ENCODE measurements at regions not wholly inside any gene's neighbourhood (a gene's known extent, or its start where the extent isn't known, plus 50 kb on each side); places are given as distances from the start of the nearest gene placed in this dataset.

DNA sequence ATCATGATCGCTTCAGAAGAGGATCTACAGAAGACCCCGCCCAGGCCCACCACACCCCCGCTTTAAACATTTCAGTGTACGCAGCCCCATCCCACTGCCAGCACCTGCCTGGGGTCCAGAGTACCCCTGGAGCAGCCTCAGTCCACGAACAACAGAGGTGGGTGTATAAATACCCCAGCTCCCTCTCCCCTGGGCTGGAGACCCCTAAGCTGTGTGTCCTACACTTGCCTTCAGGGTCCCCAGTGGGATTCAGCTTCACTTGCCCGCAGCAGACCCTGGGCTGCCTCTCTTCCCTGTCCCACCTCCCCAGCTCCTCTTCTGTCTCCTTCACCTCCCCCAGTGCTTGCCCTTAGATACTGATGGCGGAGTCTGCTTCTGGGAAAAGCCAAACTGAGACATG lies 105.7 kb downstream of the RBFOX3 start:
- Histone ChIP-seq H3K27ac (no peak overlapping the region), H3K36me3 (no peaks in the 10 kb centered on the region), H3K4me3 (no peak overlapping the region), H3K4me1 (replicated peaks) (no peaks in the 10 kb centered on the region), H3K27me3 (replicated peaks; ENCODE audit: insufficient read depth) (no peaks in the 10 kb centered on the region), H3K9me3 (no peaks in the 10 kb centered on the region)
- intact Hi-C loops (cut with DNase I): no loop called here
- TF ChIP-seq, protein P1, sequence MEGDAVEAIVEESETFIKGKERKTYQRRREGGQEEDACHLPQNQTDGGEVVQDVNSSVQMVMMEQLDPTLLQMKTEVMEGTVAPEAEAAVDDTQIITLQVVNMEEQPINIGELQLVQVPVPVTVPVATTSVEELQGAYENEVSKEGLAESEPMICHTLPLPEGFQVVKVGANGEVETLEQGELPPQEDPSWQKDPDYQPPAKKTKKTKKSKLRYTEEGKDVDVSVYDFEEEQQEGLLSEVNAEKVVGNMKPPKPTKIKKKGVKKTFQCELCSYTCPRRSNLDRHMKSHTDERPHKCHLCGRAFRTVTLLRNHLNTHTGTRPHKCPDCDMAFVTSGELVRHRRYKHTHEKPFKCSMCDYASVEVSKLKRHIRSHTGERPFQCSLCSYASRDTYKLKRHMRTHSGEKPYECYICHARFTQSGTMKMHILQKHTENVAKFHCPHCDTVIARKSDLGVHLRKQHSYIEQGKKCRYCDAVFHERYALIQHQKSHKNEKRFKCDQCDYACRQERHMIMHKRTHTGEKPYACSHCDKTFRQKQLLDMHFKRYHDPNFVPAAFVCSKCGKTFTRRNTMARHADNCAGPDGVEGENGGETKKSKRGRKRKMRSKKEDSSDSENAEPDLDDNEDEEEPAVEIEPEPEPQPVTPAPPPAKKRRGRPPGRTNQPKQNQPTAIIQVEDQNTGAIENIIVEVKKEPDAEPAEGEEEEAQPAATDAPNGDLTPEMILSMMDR (IDR thresholded peaks at IDR 0.05): no peak
- no peak for TF ChIP-seq POLR2A (IDR thresholded peaks at IDR 0.05)
- TF ChIP-seq POLR2AphosphoS5 (IDR thresholded peaks at IDR 0.05): no peak
- no peak for DNase-seq (ENCODE audit: low spot score)
- 98% methylated on average over 7 of the region's 7 CpGs for WGBS

DNA sequence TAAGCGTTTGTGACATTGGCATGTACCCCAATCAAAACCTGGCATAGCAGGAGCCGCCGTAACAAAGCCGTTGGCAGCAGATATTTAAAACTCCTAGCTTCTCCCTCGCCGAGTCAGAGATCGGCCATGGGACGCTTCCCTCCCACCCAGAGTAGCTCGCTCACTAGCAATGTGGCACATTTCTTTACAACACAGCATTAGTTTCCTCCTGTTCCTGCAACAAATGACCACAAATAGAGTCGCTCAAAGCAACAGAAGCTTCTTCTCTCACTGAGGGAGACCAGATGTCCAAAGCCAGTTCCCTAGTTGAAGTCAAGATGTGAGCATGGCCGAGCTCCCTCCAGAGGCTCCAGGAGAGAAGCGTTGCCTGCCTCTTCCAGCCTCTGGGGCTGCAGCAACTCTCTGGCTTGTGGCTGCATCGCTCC lies 106.7 kb downstream of the RBFOX3 start:
- H3K27me3 ChIP-seq (replicated peaks; ENCODE audit: insufficient read depth): no peaks in the 10 kb centered on the region
- intact Hi-C loops (cut with DNase I): no loop called here
- WGBS: 60% methylated on average over 13 of the region's 13 CpGs

DNA sequence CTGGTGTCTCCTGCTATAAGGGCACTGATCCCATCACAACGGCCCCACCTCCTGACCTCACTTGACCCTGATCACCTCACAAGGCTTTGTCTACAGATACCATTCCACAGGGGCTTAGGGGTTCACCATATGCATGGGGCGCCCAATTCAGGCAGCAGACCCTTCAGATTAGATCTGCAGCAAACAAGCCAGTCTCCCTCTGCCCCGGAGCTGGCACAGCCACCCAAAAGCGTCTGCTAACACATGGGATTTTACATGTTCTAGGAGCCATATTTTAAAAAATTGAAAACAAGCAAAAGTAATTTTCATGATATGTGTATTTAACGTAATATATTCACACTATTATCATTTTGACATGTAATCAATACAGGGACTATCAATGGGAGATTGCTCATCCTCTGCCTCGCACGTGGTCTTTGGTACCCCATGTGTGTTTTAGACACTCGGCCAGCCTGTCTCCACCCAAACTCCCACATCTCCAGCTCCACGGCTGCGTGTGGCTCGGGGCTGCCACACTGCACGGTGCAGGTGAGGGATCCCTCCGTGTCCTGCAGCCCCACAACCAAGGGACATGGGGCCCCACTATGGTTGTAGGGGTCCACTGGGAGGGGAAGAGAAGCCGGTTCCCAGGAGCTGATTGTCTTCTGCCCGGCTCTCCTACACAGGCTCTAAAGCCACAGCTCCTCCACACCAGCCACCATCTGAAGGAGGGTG lies 107.6 kb downstream of the RBFOX3 start:
- DNase-seq (ENCODE audit: low spot score): no peak
- intact Hi-C loops (cut with DNase I): no loop called here
- TF ChIP-seq POLR2A (IDR thresholded peaks at IDR 0.05) (no peak), POLR2AphosphoS5 (IDR thresholded peaks at IDR 0.05) (no peak)
- TF ChIP-seq, protein P1 (IDR thresholded peaks at IDR 0.05): no peak
- H3K9me3 ChIP-seq: no peaks in the 10 kb centered on the region
- WGBS: 80% methylated on average over 15 of the region's 15 CpGs
- H3K4me1 ChIP-seq (replicated peaks): no peaks in the 10 kb centered on the region
- H3K4me3 ChIP-seq: no peak overlapping the region
- H3K36me3 ChIP-seq: no peaks in the 10 kb centered on the region
- no peaks in the 10 kb centered on the region for H3K27me3 ChIP-seq (replicated peaks; ENCODE audit: insufficient read depth)
- no peak overlapping the region for H3K27ac ChIP-seq

More for the DNA sequence above, 106.7 kb downstream of the RBFOX3 start:
- Histone ChIP-seq H3K9me3 (no peaks in the 10 kb centered on the region), H3K4me1 (replicated peaks) (no peaks in the 10 kb centered on the region), H3K27ac (no peak overlapping the region), H3K36me3 (no peaks in the 10 kb centered on the region), H3K4me3 (no peak overlapping the region)
- DNase-seq (ENCODE audit: low spot score): no peak
- TF ChIP-seq POLR2AphosphoS5 (IDR thresholded peaks at IDR 0.05): no peak
- TF ChIP-seq, protein P1 (IDR thresholded peaks at IDR 0.05): no peak
- no peak for TF ChIP-seq POLR2A (IDR thresholded peaks at IDR 0.05)

DNA sequence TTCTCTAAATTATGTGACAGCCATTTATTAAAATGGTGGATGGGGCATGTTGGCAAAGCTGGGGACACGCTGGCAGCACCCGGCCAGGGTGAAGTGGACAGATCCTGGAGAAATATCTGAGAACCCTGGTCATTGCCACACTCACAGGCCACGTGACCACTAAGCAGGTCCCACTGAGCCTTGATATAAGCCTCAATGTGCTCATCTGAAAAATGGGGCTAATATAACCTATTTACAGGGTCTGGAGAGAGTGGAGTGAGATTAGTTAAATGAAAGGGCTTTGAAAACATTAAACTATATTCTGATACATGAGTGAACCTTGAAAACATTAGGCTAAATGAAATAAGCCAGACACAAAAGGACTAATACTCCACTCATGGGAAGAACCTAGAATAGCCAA lies 108.9 kb downstream of the RBFOX3 start:
- Histone ChIP-seq H3K27me3 (replicated peaks; ENCODE audit: insufficient read depth) (no peaks in the 10 kb centered on the region), H3K4me3 (no peak overlapping the region), H3K9me3 (no peaks in the 10 kb centered on the region), H3K27ac (no peak overlapping the region), H3K4me1 (replicated peaks) (no peaks in the 10 kb centered on the region), H3K36me3 (no peaks in the 10 kb centered on the region)
- TF ChIP-seq POLR2AphosphoS5 (IDR thresholded peaks at IDR 0.05): no peak
- no peak for TF ChIP-seq POLR2A (IDR thresholded peaks at IDR 0.05)
- TF ChIP-seq, protein P1 (IDR thresholded peaks at IDR 0.05): no peak
- WGBS: 85% methylated on average over 3 of the region's 3 CpGs
- DNase-seq (ENCODE audit: low spot score): no peak
- intact Hi-C loops (cut with DNase I): no loop called here

All from prostate gland (tissue), 2 donors.